Vagina (tissue), 2 donors: ENCODE measurements at regions not wholly inside any gene's neighbourhood (a gene's known extent, or its start where the extent isn't known, plus 50 kb on each side); places are given as distances from the start of the nearest gene placed in this dataset.
A peak's percentile ranks its signal among the peaks of the same experiment; 100 is the strongest.

Experiments
- DNase-seq, 2 donors: peaks; one replicate each; pipeline ENCODE4 v3.0.0-alpha.2; 2017; ENCODE audit errors: extremely low spot score in 2 of 2
- H3K27ac ChIP-seq: fragments of 200-600 bp; sonication (generic); one replicate; pipeline ENCODE4 v1.5.1; 2019
- H3K27me3 ChIP-seq: fragments of 200-600 bp; sonication (generic); one replicate; pipeline ENCODE4 v1.5.1; 2019
- H3K36me3 ChIP-seq, 2 donors: fragments of 200-600 bp; sonication (generic); one replicate each; pipeline ENCODE4 v1.5.1; 2017 to 2019
- H3K4me1 ChIP-seq: fragments of 200-600 bp; sonication (generic); one replicate; pipeline ENCODE4 v1.5.1; 2019
- H3K4me3 ChIP-seq, 2 donors: fragments of 200-600 bp; sonication (generic); 1 replicate in 1 of 2; 2 replicates in 1 of 2; pipeline ENCODE4 v1.5.1; 2016 to 2019
- H3K9me3 ChIP-seq: fragments of 200-600 bp; sonication (generic); one replicate; pipeline ENCODE4 v1.5.1; 2019
- CTCF ChIP-seq, 3 experiments: fragments of 450-650 bp in 2 of 3; fragments of 200-600 bp in 1 of 3; sonication (generic) in 1 of 3; IDR thresholded peaks; one replicate each; pipeline ENCODE4 v1.5.1; 2017 to 2019; ENCODE audit warnings: antibody characterized with exemption in 3 of 3, mild to moderate bottlenecking in 2 of 3, moderate library complexity in 2 of 3
- POLR2A ChIP-seq, 2 donors: fragments of 450-650 bp; IDR thresholded peaks; one replicate each; pipeline ENCODE4 v1.6.1; 2017; ENCODE audit warnings: antibody characterized with exemption in 2 of 2, mild to moderate bottlenecking in 2 of 2, moderate library complexity in 2 of 2
- POLR2AphosphoS5 ChIP-seq, 2 donors: sonication (generic); formaldehyde crosslinking; IDR thresholded peaks; one replicate each; pipeline ENCODE4 v1.9.0; 2017; ENCODE audit warnings: antibody characterized with exemption in 2 of 2, mild to moderate bottlenecking in 2 of 2, low read depth in 1 of 2; ENCODE audit not compliant: insufficient read depth in 1 of 2
- intact Hi-C: fragments of 100-400 bp; cut with DNase I; formaldehyde crosslinking; loops from one replicate; pipeline ENCODE4 v1.15.1; 2023

- intact Hi-C loops: no loop called here
- H3K36me3 ChIP-seq: no peaks in the 10 kb centered on the region
- H3K9me3 ChIP-seq: no peaks in the 10 kb centered on the region
- peak in 1 of 2 donors; percentile 73 for TF ChIP-seq POLR2AphosphoS5 (IDR thresholded peaks at IDR 0.05; ENCODE audit: insufficient read depth in 1 of 2, low read depth in 1 of 2)
- no peak for TF ChIP-seq POLR2A (IDR thresholded peaks at IDR 0.05)
- TF ChIP-seq CTCF (IDR thresholded peaks at IDR 0.05): no peak
- peak overlapping the region; percentile 88 for H3K27ac ChIP-seq
- H3K4me1 ChIP-seq: peaks cover 59% of the 10 kb centered on the region
- H3K4me3 ChIP-seq: no peak overlapping the region
- no peak for DNase-seq
- no peaks in the 10 kb centered on the region for H3K27me3 ChIP-seq
Observed at GRCh38 chr2:120914839-120915521, 179.3 kb downstream of the GLI2 start.

GRCh38 chr2:120915670-120916069 is 180.0 kb downstream of the GLI2 start:
- Histone ChIP-seq H3K4me1 (peaks cover 63% of the 10 kb centered on the region), H3K9me3 (no peaks in the 10 kb centered on the region), H3K4me3 (no peak overlapping the region), H3K27ac (no peak overlapping the region), H3K36me3 (no peaks in the 10 kb centered on the region), H3K27me3 (no peaks in the 10 kb centered on the region)
- TF ChIP-seq POLR2AphosphoS5 (IDR thresholded peaks at IDR 0.05; ENCODE audit: insufficient read depth in 1 of 2, low read depth in 1 of 2): no peak
- TF ChIP-seq POLR2A (IDR thresholded peaks at IDR 0.05): no peak
- TF ChIP-seq CTCF (IDR thresholded peaks at IDR 0.05): no peak
- intact Hi-C loops: no loop called here
- no peak for DNase-seq

GRCh38 chr2:120916446-120916845 is 180.8 kb downstream of the GLI2 start:
- H3K27me3 ChIP-seq: no peaks in the 10 kb centered on the region
- H3K36me3 ChIP-seq: no peaks in the 10 kb centered on the region
- peaks cover 64% of the 10 kb centered on the region for H3K4me1 ChIP-seq
- no peak overlapping the region for H3K4me3 ChIP-seq
- no peaks in the 10 kb centered on the region for H3K9me3 ChIP-seq
- no peak overlapping the region for H3K27ac ChIP-seq
- TF ChIP-seq POLR2AphosphoS5 (IDR thresholded peaks at IDR 0.05; ENCODE audit: insufficient read depth in 1 of 2, low read depth in 1 of 2) (no peak), CTCF (IDR thresholded peaks at IDR 0.05) (no peak), POLR2A (IDR thresholded peaks at IDR 0.05) (no peak)
- no peak for DNase-seq
- intact Hi-C loops: no loop called here

- Histone ChIP-seq H3K27me3 (no peaks in the 10 kb centered on the region), H3K4me3 (no peak overlapping the region), H3K36me3 (no peaks in the 10 kb centered on the region), H3K4me1 (peaks cover 50% of the 10 kb centered on the region), H3K27ac (no peak overlapping the region), H3K9me3 (no peaks in the 10 kb centered on the region)
- TF ChIP-seq CTCF (IDR thresholded peaks at IDR 0.05) (no peak), POLR2A (IDR thresholded peaks at IDR 0.05) (no peak), POLR2AphosphoS5 (IDR thresholded peaks at IDR 0.05; ENCODE audit: insufficient read depth in 1 of 2, low read depth in 1 of 2) (no peak)
- intact Hi-C loops: no loop called here
- no peak for DNase-seq
Observed at GRCh38 chr2:120917886-120918285, 182.2 kb downstream of the GLI2 start.

- H3K27ac ChIP-seq: peak overlapping the region; percentile 65
- DNase-seq: no peak
- TF ChIP-seq POLR2AphosphoS5 (IDR thresholded peaks at IDR 0.05; ENCODE audit: insufficient read depth in 1 of 2, low read depth in 1 of 2) (no peak), POLR2A (IDR thresholded peaks at IDR 0.05) (no peak), CTCF (IDR thresholded peaks at IDR 0.05) (no peak)
- peaks cover 36% of the 10 kb centered on the region for H3K4me1 ChIP-seq
- H3K27me3 ChIP-seq: no peaks in the 10 kb centered on the region
- intact Hi-C loops: no loop called here
- no peaks in the 10 kb centered on the region for H3K9me3 ChIP-seq
- H3K4me3 ChIP-seq: no peak overlapping the region
- H3K36me3 ChIP-seq: no peaks in the 10 kb centered on the region
Observed at GRCh38 chr2:120919216-120919615, 183.5 kb downstream of the GLI2 start.
